ENCODE measurements at regions not wholly inside any gene's neighbourhood (a gene's known extent, or its start where the extent isn't known, plus 50 kb on each side); places are given as distances from the start of the nearest gene placed in this dataset.

DNA sequence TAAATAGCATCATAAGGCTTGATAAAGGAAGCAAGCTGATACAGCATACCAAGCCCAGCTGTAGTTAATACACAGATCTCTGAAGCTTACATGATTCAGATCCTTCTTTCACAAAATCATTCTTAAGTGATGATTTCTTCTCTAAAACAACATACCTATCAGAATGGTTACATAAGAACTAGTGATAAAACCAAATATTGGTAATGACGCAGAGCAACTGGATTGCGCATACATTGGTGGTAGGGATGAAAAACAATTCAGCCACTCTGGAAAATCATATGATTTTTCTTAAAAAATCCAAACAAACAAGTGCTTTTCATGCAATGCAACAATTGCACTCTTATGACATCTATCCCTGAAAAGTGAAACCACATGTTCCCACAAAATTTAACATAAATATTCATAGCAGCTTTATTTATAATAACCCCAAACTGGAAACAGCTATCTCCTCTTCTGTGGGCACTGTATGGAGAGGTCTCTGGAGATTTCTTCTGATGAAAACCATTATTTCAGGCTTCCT is 153.6 kb upstream of the DSEL start:
- no peak for TF ChIP-seq EZH2 (IDR thresholded peaks at IDR 0.05; ENCODE audit: borderline replicate concordance)
- TF ChIP-seq, protein P1, sequence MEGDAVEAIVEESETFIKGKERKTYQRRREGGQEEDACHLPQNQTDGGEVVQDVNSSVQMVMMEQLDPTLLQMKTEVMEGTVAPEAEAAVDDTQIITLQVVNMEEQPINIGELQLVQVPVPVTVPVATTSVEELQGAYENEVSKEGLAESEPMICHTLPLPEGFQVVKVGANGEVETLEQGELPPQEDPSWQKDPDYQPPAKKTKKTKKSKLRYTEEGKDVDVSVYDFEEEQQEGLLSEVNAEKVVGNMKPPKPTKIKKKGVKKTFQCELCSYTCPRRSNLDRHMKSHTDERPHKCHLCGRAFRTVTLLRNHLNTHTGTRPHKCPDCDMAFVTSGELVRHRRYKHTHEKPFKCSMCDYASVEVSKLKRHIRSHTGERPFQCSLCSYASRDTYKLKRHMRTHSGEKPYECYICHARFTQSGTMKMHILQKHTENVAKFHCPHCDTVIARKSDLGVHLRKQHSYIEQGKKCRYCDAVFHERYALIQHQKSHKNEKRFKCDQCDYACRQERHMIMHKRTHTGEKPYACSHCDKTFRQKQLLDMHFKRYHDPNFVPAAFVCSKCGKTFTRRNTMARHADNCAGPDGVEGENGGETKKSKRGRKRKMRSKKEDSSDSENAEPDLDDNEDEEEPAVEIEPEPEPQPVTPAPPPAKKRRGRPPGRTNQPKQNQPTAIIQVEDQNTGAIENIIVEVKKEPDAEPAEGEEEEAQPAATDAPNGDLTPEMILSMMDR (IDR thresholded peaks at IDR 0.05; ENCODE audit: poor library complexity) = no peak

Data from hepatocyte (in vitro differentiated cells).